Lower leg skin (tissue), 3 donors: ENCODE measurements at regions not wholly inside any gene's neighbourhood (a gene's known extent, or its start where the extent isn't known, plus 50 kb on each side); places are given as distances from the start of the nearest gene placed in this dataset.

Source experiments
- POLR2A ChIP-seq, 2 donors: fragments of 450-650 bp; IDR thresholded peaks; one replicate each; pipeline ENCODE4 v1.6.1; 2016 to 2017; ENCODE audit warnings: antibody characterized with exemption in 2 of 2, mild to moderate bottlenecking in 1 of 2, moderate library complexity in 1 of 2
- TF ChIP-seq, protein P1 (sequence below), 3 donors: fragments of 450-650 bp; IDR thresholded peaks; one replicate each; pipeline ENCODE4 v1.5.1; 2016; ENCODE audit warnings: antibody characterized with exemption in 3 of 3, mild to moderate bottlenecking in 3 of 3, moderate library complexity in 2 of 3

DNA sequence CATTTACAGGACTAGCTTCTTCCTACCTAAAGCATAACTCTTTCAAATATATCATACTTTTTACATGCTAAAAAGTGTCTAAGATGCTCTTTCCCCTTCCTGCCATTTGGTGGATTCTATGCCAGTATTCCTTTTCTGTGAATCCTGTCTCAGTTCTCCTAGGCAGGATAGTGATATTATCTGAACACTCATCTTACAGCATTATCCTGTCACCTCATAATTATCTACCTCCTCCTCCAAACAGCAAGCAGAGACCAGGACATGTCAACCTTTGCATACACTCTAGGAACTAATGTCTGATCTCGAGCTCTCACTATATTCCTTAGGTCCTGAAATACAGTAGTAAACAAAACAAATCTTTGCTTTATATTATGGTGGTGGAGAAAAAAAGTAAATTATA is 275.5 kb downstream of the FAM181B start:
- TF ChIP-seq, protein P1, sequence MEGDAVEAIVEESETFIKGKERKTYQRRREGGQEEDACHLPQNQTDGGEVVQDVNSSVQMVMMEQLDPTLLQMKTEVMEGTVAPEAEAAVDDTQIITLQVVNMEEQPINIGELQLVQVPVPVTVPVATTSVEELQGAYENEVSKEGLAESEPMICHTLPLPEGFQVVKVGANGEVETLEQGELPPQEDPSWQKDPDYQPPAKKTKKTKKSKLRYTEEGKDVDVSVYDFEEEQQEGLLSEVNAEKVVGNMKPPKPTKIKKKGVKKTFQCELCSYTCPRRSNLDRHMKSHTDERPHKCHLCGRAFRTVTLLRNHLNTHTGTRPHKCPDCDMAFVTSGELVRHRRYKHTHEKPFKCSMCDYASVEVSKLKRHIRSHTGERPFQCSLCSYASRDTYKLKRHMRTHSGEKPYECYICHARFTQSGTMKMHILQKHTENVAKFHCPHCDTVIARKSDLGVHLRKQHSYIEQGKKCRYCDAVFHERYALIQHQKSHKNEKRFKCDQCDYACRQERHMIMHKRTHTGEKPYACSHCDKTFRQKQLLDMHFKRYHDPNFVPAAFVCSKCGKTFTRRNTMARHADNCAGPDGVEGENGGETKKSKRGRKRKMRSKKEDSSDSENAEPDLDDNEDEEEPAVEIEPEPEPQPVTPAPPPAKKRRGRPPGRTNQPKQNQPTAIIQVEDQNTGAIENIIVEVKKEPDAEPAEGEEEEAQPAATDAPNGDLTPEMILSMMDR (IDR thresholded peaks at IDR 0.05), result no peak
- no peak for TF ChIP-seq POLR2A (IDR thresholded peaks at IDR 0.05)
